Tibial artery (tissue), 4 donors: ENCODE measurements at regions not wholly inside any gene's neighbourhood (a gene's known extent, or its start where the extent isn't known, plus 50 kb on each side); places are given as distances from the start of the nearest gene placed in this dataset.

Experiments used
- DNase-seq, 2 donors: peaks; one replicate each; pipeline ENCODE4 v3.0.0-alpha.2; 2019
- H3K27ac ChIP-seq, 2 donors: fragments of 200-600 bp; sonication (generic) in 1 of 2; 1 replicate in 1 of 2; 2 replicates in 1 of 2; pipeline ENCODE4 v1.5.1; 2018 to 2019; ENCODE audit warnings: mild to moderate bottlenecking in 1 of 2
- H3K27me3 ChIP-seq, 2 donors: fragments of 200-600 bp; sonication (generic) in 1 of 2; one replicate each; pipeline versions ENCODE4 v1.5.1 to v1.6.0; 2016 to 2019
- H3K36me3 ChIP-seq, 3 donors: fragments of 200-600 bp; sonication (generic) in 2 of 3; one replicate each; pipeline ENCODE4 v1.5.1; 2016 to 2019; ENCODE audit warnings: mild to moderate bottlenecking in 2 of 3
- H3K4me1 ChIP-seq, 4 donors: fragments of 200-600 bp; sonication (generic) in 2 of 4; 1 replicate in 3 of 4; 2 replicates in 1 of 4; pipeline ENCODE4 v1.5.1; 2016 to 2019
- H3K4me3 ChIP-seq, 2 donors: fragments of 200-600 bp; sonication (generic) in 1 of 2; 1 replicate in 1 of 2; 2 replicates in 1 of 2; pipeline ENCODE4 v1.5.1; 2018 to 2019; ENCODE audit warnings: mild to moderate bottlenecking in 2 of 2
- H3K9me3 ChIP-seq, 3 donors: fragments of 200-600 bp; sonication (generic) in 1 of 3; one replicate each; pipeline ENCODE4 v1.5.1; 2016 to 2019
- CTCF ChIP-seq, 2 experiments: fragments of 200-600 bp in 1 of 2; fragments of 450-650 bp in 1 of 2; IDR thresholded peaks; one replicate each; pipeline ENCODE4 v1.5.1; 2017 to 2019; ENCODE audit warnings: antibody characterized with exemption in 2 of 2, mild to moderate bottlenecking in 1 of 2, moderate library complexity in 1 of 2
- intact Hi-C: fragments of 100-400 bp; cut with DNase I; formaldehyde crosslinking; loops from one replicate; pipeline ENCODE4 v1.15.0; 2023; ENCODE audit warnings: low total_unique reads

- DNase-seq: no peak
- Histone ChIP-seq H3K36me3 (no peaks in the 10 kb centered on the region), H3K4me3 (no peak overlapping the region), H3K27ac (no peak overlapping the region), H3K27me3 (no peaks in the 10 kb centered on the region), H3K9me3 (peaks cover 0 to 8% (median 4%) of the 10 kb centered on the region in 3 donors), H3K4me1 (no peaks in the 10 kb centered on the region)
- intact Hi-C loops: no loop called here
- no peak for TF ChIP-seq CTCF (IDR thresholded peaks at IDR 0.05)
Observed at GRCh38 chr9:80233906-80234305, 662.1 kb downstream of the TLE4 start.

GRCh38 chr9:80233102-80233843, 661.5 kb downstream of the TLE4 start:
- no peak for TF ChIP-seq CTCF (IDR thresholded peaks at IDR 0.05)
- no peak for DNase-seq
- no peaks in the 10 kb centered on the region for H3K4me1 ChIP-seq
- no peak overlapping the region for H3K27ac ChIP-seq
- H3K27me3 ChIP-seq: no peaks in the 10 kb centered on the region
- no peak overlapping the region for H3K4me3 ChIP-seq
- H3K9me3 ChIP-seq: peaks cover 0 to 10% (median 4%) of the 10 kb centered on the region in 3 donors
- no peaks in the 10 kb centered on the region for H3K36me3 ChIP-seq
- intact Hi-C loops: no loop called here

GRCh38 chr9:80231318-80232236, 659.8 kb downstream of the TLE4 start:
- no peak overlapping the region for H3K27ac ChIP-seq
- no peaks in the 10 kb centered on the region for H3K4me1 ChIP-seq
- H3K27me3 ChIP-seq: no peaks in the 10 kb centered on the region
- H3K9me3 ChIP-seq: peaks cover 0 to 10% (median 0%) of the 10 kb centered on the region in 3 donors
- intact Hi-C loops: no loop called here
- peak in 1 of 2 donors; percentile 28 for DNase-seq
- TF ChIP-seq CTCF (IDR thresholded peaks at IDR 0.05): no peak
- no peak overlapping the region for H3K4me3 ChIP-seq
- H3K36me3 ChIP-seq: no peaks in the 10 kb centered on the region

- Histone ChIP-seq H3K27ac (no peak overlapping the region), H3K4me1 (no peaks in the 10 kb centered on the region), H3K27me3 (no peaks in the 10 kb centered on the region), H3K4me3 (no peak overlapping the region), H3K9me3 (peaks cover 0 to 3% (median 0%) of the 10 kb centered on the region in 3 donors), H3K36me3 (no peaks in the 10 kb centered on the region)
- intact Hi-C loops: no loop called here
- TF ChIP-seq CTCF (IDR thresholded peaks at IDR 0.05): no peak
- DNase-seq: no peak
Observed at GRCh38 chr9:80223897-80224296, 652.1 kb downstream of the TLE4 start.

- no peak overlapping the region for H3K27ac ChIP-seq
- no peaks in the 10 kb centered on the region for H3K36me3 ChIP-seq
- peaks cover 0 to 2% (median 0%) of the 10 kb centered on the region in 4 donors for H3K4me1 ChIP-seq
- H3K4me3 ChIP-seq: no peak overlapping the region
- intact Hi-C loops: no loop called here
- no peaks in the 10 kb centered on the region for H3K27me3 ChIP-seq
- no peaks in the 10 kb centered on the region for H3K9me3 ChIP-seq
- no peak for TF ChIP-seq CTCF (IDR thresholded peaks at IDR 0.05)
- no peak for DNase-seq
Observed at GRCh38 chr9:80222466-80223169, 650.9 kb downstream of the TLE4 start.
